H9 (cell line): ENCODE measurements at regions not wholly inside any gene's neighbourhood (a gene's known extent, or its start where the extent isn't known, plus 50 kb on each side); places are given as distances from the start of the nearest gene placed in this dataset.

Experiments
- DNase-seq: peaks from one replicate; pipeline ENCODE4 v3.0.0-alpha.2; 2017
- H2AFZ ChIP-seq: one replicate; pipeline ENCODE4 v1.6.1; 2013; ENCODE audit warnings: mild to moderate bottlenecking, low read length, control low read depth, moderate library complexity
- H2AK5ac ChIP-seq: 2 replicates; pipeline ENCODE4 v1.6.1; 2013; ENCODE audit warnings: low read length, control low read depth, mixed read lengths; ENCODE audit not compliant: insufficient read length
- H2BK120ac ChIP-seq: one replicate; pipeline ENCODE4 v1.6.1; 2013; ENCODE audit warnings: low read depth, mild to moderate bottlenecking, low read length, control low read depth, inconsistent platforms; ENCODE audit not compliant: poor library complexity, severe bottlenecking
- H2BK12ac ChIP-seq: 2 replicates; pipeline ENCODE4 v1.6.1; 2013; ENCODE audit warnings: low read length, control low read depth, mixed read lengths, low read depth; ENCODE audit not compliant: insufficient read length
- H2BK15ac ChIP-seq: 2 replicates; pipeline ENCODE4 v1.6.1; 2013; ENCODE audit warnings: low read depth, low read length, control low read depth
- H2BK20ac ChIP-seq: one replicate; pipeline ENCODE4 v1.6.1; 2013; ENCODE audit warnings: low read depth, mild to moderate bottlenecking, low read length, control low read depth, inconsistent platforms; ENCODE audit not compliant: poor library complexity, severe bottlenecking
- H2BK5ac ChIP-seq: 2 replicates; pipeline ENCODE4 v1.6.1; 2013; ENCODE audit warnings: low read length, control low read depth, mixed read lengths; ENCODE audit not compliant: insufficient read length
- H3K14ac ChIP-seq: 2 replicates; pipeline ENCODE4 v1.6.1; 2013; ENCODE audit warnings: low read length, control low read depth; ENCODE audit not compliant: insufficient read depth
- H3K18ac ChIP-seq: 2 replicates; pipeline ENCODE4 v1.6.1; 2013; ENCODE audit warnings: low read depth, mild to moderate bottlenecking, mixed read lengths, low read length, control low read depth; ENCODE audit not compliant: insufficient read length
- H3K23ac ChIP-seq: 2 replicates; pipeline ENCODE4 v1.6.1; 2013; ENCODE audit warnings: low read length, control low read depth, mixed read lengths, low read depth; ENCODE audit not compliant: insufficient read length
- H3K23me2 ChIP-seq: 2 replicates; pipeline ENCODE4 v1.6.1; 2013; ENCODE audit warnings: low read depth, mild to moderate bottlenecking, mixed read lengths, low read length, control low read depth; ENCODE audit not compliant: insufficient read length, poor library complexity, severe bottlenecking
- H3K27ac ChIP-seq: 2 replicates; pipeline ENCODE4 v1.5.1; 2013; ENCODE audit warnings: low read length, control low read depth, mixed read lengths, low read depth; ENCODE audit not compliant: insufficient read length
- H3K27me3 ChIP-seq: 2 replicates; pipeline ENCODE4 v1.6.1; 2013; ENCODE audit warnings: low read length, control low read depth, inconsistent platforms; ENCODE audit not compliant: insufficient read depth
- H3K4ac ChIP-seq: 2 replicates; pipeline ENCODE4 v1.6.1; 2013; ENCODE audit warnings: low read depth, mild to moderate bottlenecking, control low read depth, inconsistent platforms, low read length, moderate library complexity
- H3K4me1 ChIP-seq: 2 replicates; pipeline ENCODE4 v1.6.1; 2013; ENCODE audit warnings: low read length, control low read depth, inconsistent platforms; ENCODE audit not compliant: insufficient read depth
- H3K4me2 ChIP-seq: 2 replicates; pipeline ENCODE4 v1.6.1; 2013; ENCODE audit warnings: low read length, control low read depth, mixed read lengths; ENCODE audit not compliant: insufficient read length, insufficient read depth
- H3K56ac ChIP-seq: 2 replicates; pipeline ENCODE4 v1.6.1; 2013; ENCODE audit warnings: low read depth, mild to moderate bottlenecking, mixed read lengths, low read length, control low read depth; ENCODE audit not compliant: insufficient read length
- H3K79me1 ChIP-seq: 2 replicates; pipeline ENCODE4 v1.6.1; 2013; ENCODE audit warnings: low read depth, mild to moderate bottlenecking, moderate library complexity, low read length, control low read depth, inconsistent platforms; ENCODE audit not compliant: insufficient read depth, poor library complexity, severe bottlenecking
- H3K79me2 ChIP-seq: 2 replicates; pipeline ENCODE4 v1.6.1; 2013; ENCODE audit warnings: low read length, control low read depth, inconsistent platforms; ENCODE audit not compliant: insufficient read depth
- H3K9ac ChIP-seq: 2 replicates; pipeline ENCODE4 v1.6.1; 2013; ENCODE audit warnings: low read length, control low read depth, mixed read lengths; ENCODE audit not compliant: insufficient read length; ENCODE audit errors: extremely low read depth
- H3K9me3 ChIP-seq: one replicate; pipeline ENCODE4 v1.6.1; 2013; ENCODE audit warnings: low read depth, low read length, inconsistent platforms; ENCODE audit not compliant: control insufficient read depth
- H3T11ph ChIP-seq: one replicate; pipeline ENCODE4 v1.6.1; 2013; ENCODE audit warnings: mild to moderate bottlenecking, low read length, control low read depth, inconsistent platforms
- H4K20me1 ChIP-seq: one replicate; pipeline ENCODE4 v1.6.1; 2013; ENCODE audit not compliant: control insufficient read depth, insufficient read length, insufficient read depth
- H4K5ac ChIP-seq: 2 replicates; pipeline ENCODE4 v1.6.1; 2013; ENCODE audit warnings: low read depth, mild to moderate bottlenecking, mixed read lengths, low read length, control low read depth; ENCODE audit not compliant: insufficient read length
- H4K8ac ChIP-seq: replicated peaks from 2 replicates; pipeline ENCODE4 v1.6.1; 2013; ENCODE audit warnings: low read length, control low read depth, mixed read lengths, low read depth; ENCODE audit not compliant: insufficient read length
- H4K91ac ChIP-seq: 2 replicates; pipeline ENCODE4 v1.6.1; 2013; ENCODE audit warnings: low read depth, mild to moderate bottlenecking, moderate library complexity, mixed read lengths, low read length, control low read depth; ENCODE audit not compliant: insufficient read length
- H3K27ac Mint-ChIP-seq, 3 experiments: 2 replicates in 2 of 3; 3 replicates in 1 of 3; pipeline ENCODE4 v1.8.0; 2020 to 2021; ENCODE audit warnings: mixed read lengths in 3 of 3, mild to moderate bottlenecking in 1 of 3, moderate library complexity in 1 of 3
- H3K27me3 Mint-ChIP-seq: 2 replicates; pipeline ENCODE4 v1.8.0; 2021; ENCODE audit warnings: low read depth, mild to moderate bottlenecking, moderate library complexity, mixed read lengths
- H3K36me3 Mint-ChIP-seq, 3 experiments: 2 replicates in 2 of 3; 3 replicates in 1 of 3; pipeline ENCODE4 v1.8.0; 2020 to 2021; ENCODE audit warnings: low read depth in 3 of 3, mixed read lengths in 3 of 3; ENCODE audit not compliant: insufficient read depth in 1 of 3
- H3K4me1 Mint-ChIP-seq, 2 experiments: 2 replicates each; pipeline ENCODE4 v1.8.0; 2020; ENCODE audit warnings: mixed read lengths in 2 of 2
- H3K4me3 Mint-ChIP-seq, 2 experiments: 2 replicates in 1 of 2; 3 replicates in 1 of 2; pipeline ENCODE4 v1.8.0; 2020 to 2021; ENCODE audit warnings: mild to moderate bottlenecking in 2 of 2, mixed read lengths in 2 of 2, moderate library complexity in 1 of 2
- H3K9me3 Mint-ChIP-seq, 2 experiments: 2 replicates in 1 of 2; 3 replicates in 1 of 2; pipeline ENCODE4 v1.8.0; 2020; ENCODE audit warnings: mild to moderate bottlenecking in 2 of 2, mixed read lengths in 2 of 2, moderate library complexity in 1 of 2
- CTCF ChIP-seq: fragments of 200-600 bp; sonication (generic); conservative IDR thresholded peaks from 3 replicates; pipeline ENCODE4 v1.8.0; 2021; ENCODE audit warnings: antibody characterized with exemption, mild to moderate bottlenecking
- WGBS: extraction: QIAGEN DNeasy Blood & Tissue Kit; methylation state at CpG from one replicate; pipeline ENCODE4 v1.1.7; 2013; ENCODE audit warnings: missing lambda C conversion rate, low lambda C conversion rate, mixed read lengths; ENCODE audit not compliant: insufficient read length; ENCODE audit errors: extremely low coverage; 5-methylcytosine and 5-hydroxymethylcytosine counted together

DNA sequence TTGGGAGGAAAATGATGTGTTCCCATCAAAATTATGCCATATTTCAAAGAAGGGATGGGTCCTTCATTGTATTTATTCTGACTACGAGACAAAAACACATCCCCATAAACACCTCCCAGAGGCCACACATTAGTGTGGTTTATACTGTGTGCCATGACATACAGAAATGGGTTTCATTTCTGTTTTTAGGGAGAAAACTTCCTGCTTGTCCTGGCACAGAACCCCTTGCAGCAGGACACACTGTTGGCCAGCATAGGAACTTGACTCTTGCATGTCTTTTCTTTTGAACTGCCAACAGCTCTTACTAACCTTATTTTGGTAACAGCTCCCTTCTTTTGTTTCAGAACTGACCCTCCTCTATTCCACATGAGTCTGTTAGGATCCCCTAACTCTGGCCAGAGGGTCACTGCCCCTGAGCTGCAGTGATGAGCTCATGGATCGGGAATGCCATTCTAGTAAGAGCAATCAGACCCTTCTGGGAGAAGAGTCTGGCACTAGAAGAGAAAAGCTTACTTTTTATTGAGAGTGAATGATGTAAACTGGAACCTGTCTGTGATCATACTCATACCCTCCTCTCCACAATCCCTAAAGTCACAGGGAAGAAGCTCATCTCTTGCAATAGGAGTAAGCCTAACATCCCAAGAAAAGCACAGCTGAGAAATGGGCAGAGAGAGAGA lies 86.4 kb downstream of the SMIM20 start:
- no peak overlapping the region for H3K4me3 Mint-ChIP-seq
- no peak overlapping the region for H2AFZ ChIP-seq

More for the DNA sequence above, 86.4 kb downstream of the SMIM20 start:
- no peak overlapping the region for H3K9ac ChIP-seq
- H4K8ac ChIP-seq = no peak overlapping the region
- H2BK15ac ChIP-seq = no peak overlapping the region
- H2BK120ac ChIP-seq = no peak overlapping the region
- no peak overlapping the region for H3K23ac ChIP-seq
- no peak for TF ChIP-seq CTCF
- DNase-seq = no peak
- no peak overlapping the region for H3K4ac ChIP-seq
- H3K27me3 Mint-ChIP-seq = peaks cover 1% of the 10 kb centered on the region; the same call in 1 of the 2 replicates
- no peaks in the 10 kb centered on the region for H3K23me2 ChIP-seq
- no peak overlapping the region for H4K5ac ChIP-seq
- H3K4me2 ChIP-seq = no peak overlapping the region
- no peak overlapping the region for H3K27ac ChIP-seq
- H3K9me3 Mint-ChIP-seq = no peaks in the 10 kb centered on the region; a peak in 1 of 5 replicates
- H3K27ac Mint-ChIP-seq = no peak overlapping the region
- no peaks in the 10 kb centered on the region for H3K4me1 ChIP-seq
- H3K4me1 Mint-ChIP-seq = peaks cover 9% of the 10 kb centered on the region in 2 experiments
- H4K91ac ChIP-seq = no peak overlapping the region
- H3K36me3 Mint-ChIP-seq = no peaks in the 10 kb centered on the region; a peak in 1 of 7 replicates
- H3K79me1 ChIP-seq = no peaks in the 10 kb centered on the region
- no peak overlapping the region for H2AK5ac ChIP-seq
- no peak overlapping the region for H2BK5ac ChIP-seq
- no peak overlapping the region for H2BK12ac ChIP-seq
- no peaks in the 10 kb centered on the region for H3K27me3 ChIP-seq
- no peak overlapping the region for H3K56ac ChIP-seq
- no peak overlapping the region for H3T11ph ChIP-seq
- no peaks in the 10 kb centered on the region for H3K9me3 ChIP-seq
- no peak overlapping the region for H3K14ac ChIP-seq
- no peaks in the 10 kb centered on the region for H4K20me1 ChIP-seq
- no peaks in the 10 kb centered on the region for H3K79me2 ChIP-seq
- no peak overlapping the region for H3K18ac ChIP-seq
- no CpG with 5 or more reads among the region's 2 CpGs for WGBS
- H2BK20ac ChIP-seq = no peak overlapping the region
